Spleen (tissue), 11 donors: ENCODE measurements at regions not wholly inside any gene's neighbourhood (a gene's known extent, or its start where the extent isn't known, plus 50 kb on each side); places are given as distances from the start of the nearest gene placed in this dataset.

Source experiments
- DNase-seq: peaks from one replicate; pipeline ENCODE4 v3.0.0-alpha.2; 2020
- H3K27ac ChIP-seq, 8 donors: fragments of 200-600 bp; sonication (generic) in 7 of 8; 1 replicate in 4 of 8; 2 replicates in 4 of 8; pipeline versions ENCODE4 v1.5.0 to v1.8.0; 2016 to 2021; ENCODE audit warnings: inconsistent platforms in 4 of 8, mild to moderate bottlenecking in 4 of 8, moderate library complexity in 1 of 8
- H3K27me3 ChIP-seq, 7 donors: fragments of 200-600 bp; sonication (generic) in 6 of 7; replicated peaks in 1 of 7; 1 replicate in 4 of 7; 2 replicates in 3 of 7; pipeline versions ENCODE4 v1.5.0 to v1.8.0; 2016 to 2021; ENCODE audit warnings: inconsistent platforms in 3 of 7, mild to moderate bottlenecking in 1 of 7
- H3K36me3 ChIP-seq, 6 donors: fragments of 200-600 bp; sonication (generic) in 5 of 6; 1 replicate in 4 of 6; 2 replicates in 2 of 6; pipeline versions ENCODE4 v1.5.0 to v1.8.0; 2016 to 2021; ENCODE audit warnings: inconsistent platforms in 2 of 6
- H3K4me1 ChIP-seq, 6 donors: fragments of 200-600 bp; sonication (generic) in 5 of 6; 1 replicate in 3 of 6; 2 replicates in 3 of 6; pipeline versions ENCODE4 v1.5.0 to v1.8.0; 2016 to 2021; ENCODE audit warnings: inconsistent platforms in 3 of 6
- H3K4me3 ChIP-seq, 8 donors: fragments of 200-600 bp; sonication (generic) in 7 of 8; 1 replicate in 4 of 8; 2 replicates in 4 of 8; pipeline versions ENCODE4 v1.5.0 to v1.8.0; 2016 to 2021; ENCODE audit warnings: inconsistent platforms in 4 of 8, mild to moderate bottlenecking in 4 of 8, moderate library complexity in 2 of 8
- H3K9me3 ChIP-seq, 8 donors: fragments of 200-600 bp; sonication (generic) in 7 of 8; 1 replicate in 4 of 8; 2 replicates in 4 of 8; pipeline versions ENCODE4 v1.5.0 to v1.8.0; 2016 to 2021; ENCODE audit warnings: inconsistent platforms in 4 of 8
- CTCF ChIP-seq, 11 experiments: fragments of 200-600 bp in 7 of 11; fragments of 450-650 bp in 4 of 11; sonication (generic) in 4 of 11; IDR thresholded peaks in 8 of 11; conservative IDR thresholded peaks in 3 of 11; 1 replicate in 7 of 11; 2 replicates in 4 of 11; pipeline versions ENCODE4 v1.4.0 to v1.8.0; 2016 to 2021; ENCODE audit warnings: antibody characterized with exemption in 11 of 11, inconsistent platforms in 4 of 11, mild to moderate bottlenecking in 1 of 11
- POLR2A ChIP-seq, 3 donors: fragments of 450-650 bp; IDR thresholded peaks; one replicate each; pipeline ENCODE4 v1.5.1; 2017; ENCODE audit warnings: antibody characterized with exemption in 3 of 3, mild to moderate bottlenecking in 1 of 3
- POLR2AphosphoS5 ChIP-seq, 3 donors: sonication (generic); formaldehyde crosslinking; IDR thresholded peaks; one replicate each; pipeline ENCODE4 v1.5.1; 2017; ENCODE audit warnings: antibody characterized with exemption in 3 of 3
- WGBS, 5 donors: extraction: QIAGEN DNeasy Blood & Tissue Kit in 3 of 5; methylation state at CpG; one replicate each; pipeline versions ENCODE4 v1.1.5 to v1.1.7; 2013 to 2018; 5-methylcytosine and 5-hydroxymethylcytosine counted together
- intact Hi-C: fragments of 100-400 bp; cut with DNase I; formaldehyde crosslinking; loops from one replicate; pipeline ENCODE4 v1.15.0; 2023; ENCODE audit warnings: low total_unique reads
- donor health status: healthy with polysubstance abuse.
- donor health status: DM: no; HTN: no; CAD: no; lungs with moderate emphysema.
- donor health status: DM: no; HTN: no; CAD: no.
- donor health status: Bipolar disorder and iron deficiency.
- donor health status: healthy.
- donor health status: DM: no; HTN: no; CAD: no.
- donor health status: DM: yes; HTN: yes; CAD: no.

- Histone ChIP-seq H3K36me3 (no peaks in the 10 kb centered on the region), H3K9me3 (no peaks in the 10 kb centered on the region), H3K27ac (no peak overlapping the region), H3K27me3 (no peaks in the 10 kb centered on the region), H3K4me1 (peaks cover 0 to 6% (median 2%) of the 10 kb centered on the region in 6 donors), H3K4me3 (no peak overlapping the region)
- DNase-seq: no peak
- WGBS, 5 donors: 43 to 81% (median 77%) methylated on average over 1 of the region's 1 CpG
- intact Hi-C loops: no loop called here
- no peak for TF ChIP-seq POLR2AphosphoS5 (IDR thresholded peaks at IDR 0.05)
Observed at GRCh38 chr7:39891894-39892293, 58.2 kb upstream of the CDK13 start.

- H3K27me3 ChIP-seq: no peaks in the 10 kb centered on the region
- intact Hi-C loops: no loop called here
- peaks cover 0 to 6% (median 2%) of the 10 kb centered on the region in 6 donors for H3K4me1 ChIP-seq
- H3K36me3 ChIP-seq: no peaks in the 10 kb centered on the region
- no peak overlapping the region for H3K4me3 ChIP-seq
- WGBS, 5 donors: 81 to 93% (median 91%) methylated on average over 1 of the region's 1 CpG
- DNase-seq: no peak
- no peaks in the 10 kb centered on the region for H3K9me3 ChIP-seq
- no peak overlapping the region for H3K27ac ChIP-seq
- TF ChIP-seq CTCF (IDR thresholded peaks at IDR 0.05 in 8 of 11, conservative IDR thresholded peaks at IDR 0.05 in 3 of 11) (no peak), POLR2AphosphoS5 (IDR thresholded peaks at IDR 0.05) (no peak), POLR2A (IDR thresholded peaks at IDR 0.05) (no peak)
Observed at GRCh38 chr7:39892361-39892760, 57.7 kb upstream of the CDK13 start.

- DNase-seq: no peak
- Histone ChIP-seq H3K9me3 (no peaks in the 10 kb centered on the region), H3K27ac (no peak overlapping the region), H3K4me3 (no peak overlapping the region), H3K4me1 (peaks cover 0 to 6% (median 2%) of the 10 kb centered on the region in 6 donors), H3K27me3 (no peaks in the 10 kb centered on the region), H3K36me3 (no peaks in the 10 kb centered on the region)
- intact Hi-C loops: loop anchor here (5.0 kb wide), 1 partner anchor 157 kb away; no protein-coding TSS in a partner anchor
- no peak for TF ChIP-seq POLR2A (IDR thresholded peaks at IDR 0.05)
- TF ChIP-seq CTCF (IDR thresholded peaks at IDR 0.05 in 8 of 11, conservative IDR thresholded peaks at IDR 0.05 in 3 of 11): no peak
- no peak for TF ChIP-seq POLR2AphosphoS5 (IDR thresholded peaks at IDR 0.05)
- 47 to 76% (median 61%) methylated on average over 2 of the region's 2 CpGs for WGBS, 5 donors
Observed at GRCh38 chr7:39894904-39895303, 55.2 kb upstream of the CDK13 start.

- no peak for DNase-seq
- Histone ChIP-seq H3K27ac (no peak overlapping the region), H3K9me3 (no peaks in the 10 kb centered on the region), H3K27me3 (no peaks in the 10 kb centered on the region), H3K4me1 (peaks cover 0 to 6% (median 2%) of the 10 kb centered on the region in 6 donors), H3K36me3 (no peaks in the 10 kb centered on the region), H3K4me3 (no peak overlapping the region)
- 90 to 97% (median 90%) methylated on average over 9 of the region's 9 CpGs for WGBS, 5 donors
- intact Hi-C loops: loop anchor here (5.0 kb wide), 1 partner anchor 155 kb away; no protein-coding TSS in a partner anchor
- TF ChIP-seq POLR2AphosphoS5 (IDR thresholded peaks at IDR 0.05): no peak
- no peak for TF ChIP-seq POLR2A (IDR thresholded peaks at IDR 0.05)
- no peak for TF ChIP-seq CTCF (IDR thresholded peaks at IDR 0.05 in 8 of 11, conservative IDR thresholded peaks at IDR 0.05 in 3 of 11)
Observed at GRCh38 chr7:39896840-39897239, 53.2 kb upstream of the CDK13 start.

GRCh38 chr7:39898867-39899266 is 51.2 kb upstream of the CDK13 start:
- Histone ChIP-seq H3K27me3 (no peaks in the 10 kb centered on the region), H3K4me1 (peaks cover 0 to 6% (median 2%) of the 10 kb centered on the region in 6 donors), H3K36me3 (no peaks in the 10 kb centered on the region), H3K9me3 (no peaks in the 10 kb centered on the region), H3K27ac (no peak overlapping the region), H3K4me3 (no peak overlapping the region)
- TF ChIP-seq POLR2AphosphoS5 (IDR thresholded peaks at IDR 0.05) (no peak), CTCF (IDR thresholded peaks at IDR 0.05 in 8 of 11, conservative IDR thresholded peaks at IDR 0.05 in 3 of 11) (no peak), POLR2A (IDR thresholded peaks at IDR 0.05) (no peak)
- DNase-seq: no peak
- WGBS, 5 donors: 38 to 53% (median 43%) methylated on average over 2 of the region's 2 CpGs
- intact Hi-C loops: loop anchor here (5.0 kb wide), 1 partner anchor 153 kb away; no protein-coding TSS in a partner anchor
